Esophagus muscularis mucosa (tissue), 3 donors: ENCODE measurements at regions not wholly inside any gene's neighbourhood (a gene's known extent, or its start where the extent isn't known, plus 50 kb on each side); places are given as distances from the start of the nearest gene placed in this dataset.

Source experiments
- POLR2A ChIP-seq: fragments of 450-650 bp; IDR thresholded peaks from one replicate; pipeline ENCODE4 v1.6.1; 2017; ENCODE audit warnings: antibody characterized with exemption, moderate library complexity, mild to moderate bottlenecking, low read depth
- POLR2AphosphoS5 ChIP-seq, 2 donors: sonication (generic); formaldehyde crosslinking; IDR thresholded peaks; one replicate each; pipeline ENCODE4 v1.6.1; 2017; ENCODE audit warnings: antibody characterized with exemption in 2 of 2
- TF ChIP-seq, protein P1 (sequence below), 3 experiments: fragments of 200-600 bp in 2 of 3; fragments of 450-650 bp in 1 of 3; sonication (generic) in 2 of 3; IDR thresholded peaks; one replicate each; pipeline ENCODE4 v1.5.1; 2017 to 2019; ENCODE audit warnings: antibody characterized with exemption in 3 of 3, mild to moderate bottlenecking in 2 of 3, moderate library complexity in 1 of 3

- TF ChIP-seq, protein P1, sequence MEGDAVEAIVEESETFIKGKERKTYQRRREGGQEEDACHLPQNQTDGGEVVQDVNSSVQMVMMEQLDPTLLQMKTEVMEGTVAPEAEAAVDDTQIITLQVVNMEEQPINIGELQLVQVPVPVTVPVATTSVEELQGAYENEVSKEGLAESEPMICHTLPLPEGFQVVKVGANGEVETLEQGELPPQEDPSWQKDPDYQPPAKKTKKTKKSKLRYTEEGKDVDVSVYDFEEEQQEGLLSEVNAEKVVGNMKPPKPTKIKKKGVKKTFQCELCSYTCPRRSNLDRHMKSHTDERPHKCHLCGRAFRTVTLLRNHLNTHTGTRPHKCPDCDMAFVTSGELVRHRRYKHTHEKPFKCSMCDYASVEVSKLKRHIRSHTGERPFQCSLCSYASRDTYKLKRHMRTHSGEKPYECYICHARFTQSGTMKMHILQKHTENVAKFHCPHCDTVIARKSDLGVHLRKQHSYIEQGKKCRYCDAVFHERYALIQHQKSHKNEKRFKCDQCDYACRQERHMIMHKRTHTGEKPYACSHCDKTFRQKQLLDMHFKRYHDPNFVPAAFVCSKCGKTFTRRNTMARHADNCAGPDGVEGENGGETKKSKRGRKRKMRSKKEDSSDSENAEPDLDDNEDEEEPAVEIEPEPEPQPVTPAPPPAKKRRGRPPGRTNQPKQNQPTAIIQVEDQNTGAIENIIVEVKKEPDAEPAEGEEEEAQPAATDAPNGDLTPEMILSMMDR (IDR thresholded peaks at IDR 0.05), result no peak
- TF ChIP-seq POLR2A (no peak), POLR2AphosphoS5 (IDR thresholded peaks at IDR 0.05) (no peak)
Measured at GRCh38 chr1:221509575-221510355, 232.1 kb downstream of the DUSP10 start.
